ENCODE measurements at regions not wholly inside any gene's neighbourhood (a gene's known extent, or its start where the extent isn't known, plus 50 kb on each side); places are given as distances from the start of the nearest gene placed in this dataset.
A peak's percentile ranks its signal among the peaks of the same experiment; 100 is the strongest.

- DNase-seq: peak in 1 of 56 donors; percentile 19
Measured at GRCh38 chr5:73266925-73267765, 94.2 kb downstream of the TMEM174 start.

GRCh38 chr5:73266176-73266738 is 93.3 kb downstream of the TMEM174 start:
- no peak for DNase-seq

- DNase-seq: no peak
Measured at GRCh38 chr5:73265641-73266040, 92.6 kb downstream of the TMEM174 start.

GRCh38 chr5:73264631-73265030 is 91.6 kb downstream of the TMEM174 start:
- no peak for DNase-seq

GRCh38 chr5:73263001-73263710 is 90.2 kb downstream of the TMEM174 start:
- peak in 2 of 56 donors; percentile 5 to 22 for DNase-seq

DNA sequence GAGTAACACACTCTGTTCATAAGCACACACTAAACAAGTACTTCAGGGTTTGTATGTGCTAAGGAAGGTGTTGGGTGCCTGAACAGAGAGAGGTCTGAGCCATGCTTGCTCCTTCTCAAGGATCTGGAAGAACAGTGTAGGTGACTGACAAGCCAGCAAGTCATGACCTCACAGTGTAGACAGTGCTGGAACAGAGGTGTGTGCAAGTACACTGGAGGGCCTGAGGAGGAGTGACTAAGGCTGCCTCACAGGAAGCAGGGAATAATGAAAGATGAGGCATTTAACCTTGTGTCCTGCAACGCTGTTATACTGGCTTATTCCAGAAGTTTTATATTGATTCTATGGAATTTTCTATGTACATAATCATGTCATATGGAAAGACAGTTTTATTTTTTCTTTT is 83.9 kb downstream of the TMEM174 start:
- DNase-seq: no peak

GRCh38 chr5:73256462-73256861 is 83.5 kb downstream of the TMEM174 start:
- no peak for DNase-seq

GRCh38 chr5:73256012-73256411 is 83.0 kb downstream of the TMEM174 start:
- no peak for DNase-seq

DNA sequence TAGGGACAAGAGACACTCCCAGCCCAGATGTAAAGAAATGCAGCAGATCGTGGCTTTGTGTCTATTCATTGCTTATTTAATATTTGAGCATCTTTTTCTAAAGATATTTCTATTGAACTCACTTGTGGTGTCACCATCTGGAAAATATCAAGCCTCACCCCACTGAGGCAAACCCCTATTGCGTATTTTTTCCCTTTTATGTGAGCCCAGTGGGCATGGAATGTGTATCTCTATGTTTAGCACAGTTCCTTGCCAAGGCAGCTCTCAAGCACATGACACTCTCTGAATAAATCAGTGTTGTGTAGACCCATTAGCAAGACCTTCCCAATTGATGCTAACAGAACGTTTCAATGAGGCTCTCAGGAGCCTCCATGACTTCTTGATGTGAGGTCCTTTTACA is 81.6 kb downstream of the TMEM174 start:
- DNase-seq: no peak

DNA sequence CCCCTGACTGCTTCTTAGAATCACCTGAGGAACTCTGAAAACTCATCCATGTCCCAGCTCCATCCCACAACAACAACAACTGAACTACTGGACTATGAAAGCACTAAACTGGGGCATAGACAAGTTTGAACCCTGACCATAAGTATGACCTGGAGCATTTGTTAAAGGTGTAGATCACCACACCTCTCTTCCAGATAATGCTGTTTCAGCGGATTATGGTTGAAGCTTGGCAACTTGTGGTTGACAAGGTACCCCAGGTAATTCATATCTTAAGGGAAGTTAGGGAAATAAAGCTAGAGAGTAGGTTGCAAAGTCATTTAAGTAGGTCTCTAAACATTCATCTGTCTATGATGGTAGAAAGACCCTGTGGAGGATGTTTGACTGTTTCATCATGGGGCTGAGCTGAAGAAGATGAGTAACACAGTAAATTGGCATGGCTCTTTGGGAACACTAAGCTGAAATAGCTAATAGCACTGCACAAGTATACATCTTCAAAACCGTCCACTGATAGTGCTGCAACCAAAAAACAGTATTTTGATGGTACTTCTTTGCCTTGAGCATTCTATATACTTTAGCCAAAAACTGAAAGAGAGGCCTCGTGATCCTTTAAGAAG is 80.2 kb downstream of the TMEM174 start:
- DNase-seq: no peak

- DNase-seq: no peak
Measured at GRCh38 chr5:73250645-73251044, 77.7 kb downstream of the TMEM174 start.

DNA sequence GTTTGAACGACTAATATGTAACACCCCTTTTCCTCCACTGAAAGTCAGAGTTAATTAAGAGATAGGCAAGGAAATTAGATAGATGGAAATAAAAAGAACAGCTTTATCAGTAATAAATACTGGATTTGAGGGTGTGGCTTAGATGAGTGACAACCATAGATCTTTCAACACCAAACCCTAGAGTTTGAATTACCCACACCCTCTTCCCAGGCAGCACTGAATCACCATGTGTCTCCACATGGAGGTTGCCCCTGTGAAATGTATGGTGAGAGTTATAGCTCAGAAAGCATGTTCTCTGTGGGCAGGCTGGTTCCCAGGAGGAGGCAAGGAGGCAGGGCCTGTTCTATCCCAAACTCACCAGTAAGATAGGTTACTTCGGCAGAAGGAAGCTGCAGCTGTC is 69.7 kb downstream of the TMEM174 start:
- DNase-seq: no peak

GRCh38 chr5:73238873-73239272 is 65.9 kb downstream of the TMEM174 start:
- DNase-seq: no peak

- DNase-seq: no peak
Measured at GRCh38 chr5:73236541-73237128, 63.6 kb downstream of the TMEM174 start.

DNA sequence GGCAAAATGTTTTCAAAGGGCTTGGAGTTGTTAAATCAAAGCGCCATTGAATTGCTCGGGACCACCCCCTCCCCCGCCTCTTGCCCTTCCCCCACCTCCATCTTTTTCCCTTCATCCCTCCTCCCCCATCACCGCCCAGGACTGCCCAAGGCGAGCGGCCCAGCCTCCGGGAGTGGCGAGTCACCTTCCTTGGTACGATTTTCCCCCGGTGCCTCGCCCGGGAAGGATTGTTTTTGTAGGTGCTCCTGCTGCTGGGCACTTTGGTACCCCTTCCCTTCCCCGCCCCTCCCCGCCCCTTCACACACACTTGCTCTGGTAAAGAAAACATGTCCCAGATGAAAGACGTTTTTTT is 61.2 kb downstream of the TMEM174 start:
- DNase-seq: no peak

- peak in 2 of 56 donors; percentile 29 to 36 for DNase-seq
Measured at GRCh38 chr5:73233461-73234203, 60.6 kb downstream of the TMEM174 start.

DNA sequence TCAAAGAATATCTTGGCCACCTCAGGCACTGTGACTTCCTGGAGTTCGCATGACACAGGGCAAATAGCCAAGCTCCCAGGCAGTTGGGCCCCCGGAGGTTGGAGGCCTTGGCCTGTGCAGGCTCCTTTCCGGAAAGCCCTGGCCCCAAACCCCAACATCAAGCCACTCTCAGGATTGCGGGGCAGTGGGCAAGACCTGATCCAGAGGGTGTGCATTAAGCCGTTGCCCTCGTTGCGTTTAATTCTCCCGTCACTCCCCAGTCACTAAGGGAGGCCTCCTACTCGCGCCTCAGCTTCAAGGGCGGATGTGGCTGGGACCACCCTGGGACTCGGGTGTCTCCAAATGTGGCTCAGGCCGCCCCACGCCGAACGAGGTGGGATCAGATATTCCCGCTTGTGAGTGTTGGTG is 60.1 kb downstream of the TMEM174 start:
- no peak for DNase-seq

GRCh38 chr5:73232266-73233041 is 59.5 kb downstream of the TMEM174 start:
- no peak for DNase-seq

DNA sequence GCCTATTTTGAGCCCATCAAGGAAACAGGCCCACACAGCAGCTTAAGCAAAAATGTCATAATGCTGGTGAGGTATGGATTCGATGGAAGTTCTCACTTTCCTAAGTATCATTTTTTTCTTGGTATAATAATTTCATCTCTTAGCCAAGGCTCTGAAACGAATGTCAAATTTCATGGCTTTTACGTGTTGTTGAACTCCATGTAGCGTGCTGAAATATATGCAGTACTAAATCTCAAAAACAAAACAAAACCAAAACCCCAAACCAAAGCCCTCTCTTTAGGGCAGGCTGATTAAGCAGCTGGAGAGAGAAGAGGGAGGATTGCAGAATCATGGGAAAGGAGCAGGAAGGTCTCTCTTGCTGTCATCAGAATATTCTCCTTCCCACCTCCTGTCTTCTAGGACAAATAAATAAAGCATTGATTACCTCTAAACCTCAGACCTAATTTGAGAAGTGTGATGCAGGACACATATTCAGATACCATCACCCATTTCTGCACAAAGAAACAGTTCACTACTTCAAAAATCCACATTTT is 58.3 kb downstream of the TMEM174 start:
- no peak for DNase-seq
